ENCODE measurements at regions not wholly inside any gene's neighbourhood (a gene's known extent, or its start where the extent isn't known, plus 50 kb on each side); places are given as distances from the start of the nearest gene placed in this dataset.

GRCh38 chr5:138645778-138646575 lies 70.8 kb upstream of the HSPA9 start:
- peaks cover 97% of the 10 kb centered on the region for H3K4me1 Mint-ChIP-seq

GRCh38 chr5:138643040-138643791 lies 68.0 kb upstream of the HSPA9 start:
- peaks cover 91% of the 10 kb centered on the region for H3K4me1 Mint-ChIP-seq
- peaks cover 8% of the 10 kb centered on the region for H3K27me3 Mint-ChIP-seq (ENCODE audit: low read depth, poor library complexity)
- no peaks in the 10 kb centered on the region for H3K9me3 Mint-ChIP-seq
- H3K27ac Mint-ChIP-seq: no peak overlapping the region
- H3K36me3 Mint-ChIP-seq (ENCODE audit: low read depth): no peaks in the 10 kb centered on the region
- TF ChIP-seq CTCF (IDR thresholded peaks at IDR 0.05): no peak
- H3K4me3 Mint-ChIP-seq: no peak overlapping the region
- no peak for DNase-seq

More at GRCh38 chr5:138645778-138646575, 70.8 kb upstream of the HSPA9 start:
- no peak for TF ChIP-seq CTCF (IDR thresholded peaks at IDR 0.05)
- Mint-ChIP-seq H3K36me3 (ENCODE audit: low read depth) (no peaks in the 10 kb centered on the region), H3K9me3 (no peaks in the 10 kb centered on the region), H3K4me3 (no peak overlapping the region), H3K27me3 (ENCODE audit: low read depth, poor library complexity) (peaks cover 6% of the 10 kb centered on the region), H3K27ac (peak overlapping the region; percentile 84)
- DNase-seq: no peak

GRCh38 chr5:138641547-138642298 lies 66.5 kb upstream of the HSPA9 start:
- no peaks in the 10 kb centered on the region for H3K9me3 Mint-ChIP-seq
- peaks cover 83% of the 10 kb centered on the region for H3K4me1 Mint-ChIP-seq
- peak; percentile 78 for TF ChIP-seq CTCF (IDR thresholded peaks at IDR 0.05)
- DNase-seq: peak; percentile 88
- no peaks in the 10 kb centered on the region for H3K36me3 Mint-ChIP-seq (ENCODE audit: low read depth)
- H3K27ac Mint-ChIP-seq: no peak overlapping the region
- peaks cover 10% of the 10 kb centered on the region for H3K27me3 Mint-ChIP-seq (ENCODE audit: low read depth, poor library complexity)
- no peak overlapping the region for H3K4me3 Mint-ChIP-seq

- H3K27ac Mint-ChIP-seq: no peak overlapping the region
- no peaks in the 10 kb centered on the region for H3K36me3 Mint-ChIP-seq (ENCODE audit: low read depth)
- H3K9me3 Mint-ChIP-seq: no peaks in the 10 kb centered on the region
- H3K4me3 Mint-ChIP-seq: no peak overlapping the region
- no peak for TF ChIP-seq CTCF (IDR thresholded peaks at IDR 0.05)
- H3K4me1 Mint-ChIP-seq: peaks cover 83% of the 10 kb centered on the region
- H3K27me3 Mint-ChIP-seq (ENCODE audit: low read depth, poor library complexity): peaks cover 9% of the 10 kb centered on the region
- no peak for DNase-seq
Measured at GRCh38 chr5:138640646-138641254, 65.5 kb upstream of the HSPA9 start.

- Mint-ChIP-seq H3K4me3 (no peak overlapping the region), H3K36me3 (ENCODE audit: low read depth) (no peaks in the 10 kb centered on the region), H3K27me3 (ENCODE audit: low read depth, poor library complexity) (peaks cover 7% of the 10 kb centered on the region), H3K4me1 (peaks cover 85% of the 10 kb centered on the region), H3K27ac (no peak overlapping the region), H3K9me3 (no peaks in the 10 kb centered on the region)
- DNase-seq: no peak
- TF ChIP-seq CTCF (IDR thresholded peaks at IDR 0.05): no peak
Measured at GRCh38 chr5:138640138-138640537, 64.9 kb upstream of the HSPA9 start.

Data from nephron progenitor cell (in vitro differentiated cells).